AG09309 (cell line): ENCODE measurements at regions not wholly inside any gene's neighbourhood (a gene's known extent, or its start where the extent isn't known, plus 50 kb on each side); places are given as distances from the start of the nearest gene placed in this dataset.
"Not testable (repeated sequence)": the region's sequence is repeated elsewhere in the genome, so short reads cannot be mapped to it uniquely, and the experiment has no call there.

Source experiments
- DNase-seq: peaks from one replicate; pipeline ENCODE4 v3.0.0-alpha.2; 2010; ENCODE audit warnings: low read depth
- H3K4me3 ChIP-seq: 2 replicates; pipeline ENCODE4 v1.5.1; 2011; ENCODE audit warnings: mild to moderate bottlenecking, low read depth, low read length, moderate library complexity; ENCODE audit not compliant: control insufficient read depth
- TF ChIP-seq, protein P1 (sequence below): IDR thresholded peaks from 2 replicates; pipeline ENCODE4 v1.5.1; 2011; ENCODE audit warnings: mild to moderate bottlenecking, low read depth, low read length, inconsistent platforms; ENCODE audit not compliant: insufficient read depth, control insufficient read depth; ENCODE audit errors: missing control alignments

DNA sequence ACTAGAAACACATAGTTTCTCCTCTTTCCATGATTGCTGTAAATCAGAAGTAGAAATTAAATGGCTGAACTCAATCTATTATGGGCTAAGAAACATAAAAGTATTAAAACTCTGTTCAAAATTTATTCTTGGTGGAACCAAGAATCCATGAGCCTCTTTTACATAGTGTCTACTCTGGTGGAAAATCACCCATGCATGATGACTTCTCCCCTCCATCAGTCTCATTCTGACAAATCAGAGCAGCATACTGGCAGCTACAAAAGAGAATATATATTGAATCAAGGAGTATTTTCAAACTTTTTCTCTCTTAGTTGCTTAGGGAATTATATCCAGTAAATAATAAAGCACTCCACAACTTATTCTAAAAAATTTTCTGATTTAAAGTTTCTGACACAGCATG, 536.9 kb upstream of the CCDC54 start:
- no peak for DNase-seq
- TF ChIP-seq, protein P1, sequence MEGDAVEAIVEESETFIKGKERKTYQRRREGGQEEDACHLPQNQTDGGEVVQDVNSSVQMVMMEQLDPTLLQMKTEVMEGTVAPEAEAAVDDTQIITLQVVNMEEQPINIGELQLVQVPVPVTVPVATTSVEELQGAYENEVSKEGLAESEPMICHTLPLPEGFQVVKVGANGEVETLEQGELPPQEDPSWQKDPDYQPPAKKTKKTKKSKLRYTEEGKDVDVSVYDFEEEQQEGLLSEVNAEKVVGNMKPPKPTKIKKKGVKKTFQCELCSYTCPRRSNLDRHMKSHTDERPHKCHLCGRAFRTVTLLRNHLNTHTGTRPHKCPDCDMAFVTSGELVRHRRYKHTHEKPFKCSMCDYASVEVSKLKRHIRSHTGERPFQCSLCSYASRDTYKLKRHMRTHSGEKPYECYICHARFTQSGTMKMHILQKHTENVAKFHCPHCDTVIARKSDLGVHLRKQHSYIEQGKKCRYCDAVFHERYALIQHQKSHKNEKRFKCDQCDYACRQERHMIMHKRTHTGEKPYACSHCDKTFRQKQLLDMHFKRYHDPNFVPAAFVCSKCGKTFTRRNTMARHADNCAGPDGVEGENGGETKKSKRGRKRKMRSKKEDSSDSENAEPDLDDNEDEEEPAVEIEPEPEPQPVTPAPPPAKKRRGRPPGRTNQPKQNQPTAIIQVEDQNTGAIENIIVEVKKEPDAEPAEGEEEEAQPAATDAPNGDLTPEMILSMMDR: no peak
- H3K4me3 ChIP-seq: no peak overlapping the region

DNA sequence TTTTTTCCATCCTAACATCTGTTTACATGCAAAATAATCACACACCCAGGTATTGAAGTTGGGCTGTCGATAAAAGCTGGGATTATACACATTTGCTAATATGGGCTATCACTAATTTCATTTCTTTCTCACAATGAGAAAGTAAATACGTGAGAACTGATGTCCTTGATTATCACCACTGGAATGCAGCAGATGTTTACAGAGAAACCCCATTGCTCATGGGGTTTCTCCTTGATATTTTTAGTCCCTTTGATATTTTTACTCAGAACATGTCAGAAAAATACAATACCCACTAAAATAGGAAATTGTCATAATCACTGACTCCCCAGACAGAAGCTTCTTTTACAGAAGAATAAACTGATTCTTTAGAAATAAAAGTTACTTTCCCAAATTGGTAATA, 535.1 kb upstream of the CCDC54 start:
- DNase-seq: no peak
- no peak overlapping the region for H3K4me3 ChIP-seq
- TF ChIP-seq, protein P1: no peak

DNA sequence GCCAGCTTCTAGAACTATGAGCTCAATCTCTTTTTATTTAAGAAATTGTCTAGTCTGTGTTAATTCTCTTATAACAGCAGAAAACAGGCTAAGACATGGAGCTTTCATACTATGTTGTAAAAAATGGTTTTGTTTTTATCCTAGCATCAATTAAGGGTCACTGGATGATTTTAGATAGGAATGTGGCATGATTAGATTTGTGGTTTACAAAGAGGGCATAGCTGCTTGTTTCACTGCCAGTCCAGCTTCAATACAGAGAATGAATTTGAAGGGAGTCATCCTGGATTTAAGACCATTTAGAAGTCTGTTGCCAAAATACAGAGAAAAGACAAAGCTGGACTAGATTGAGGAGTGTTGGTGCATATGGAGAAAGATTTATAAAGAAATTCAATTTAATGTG, 532.6 kb upstream of the CCDC54 start:
- H3K4me3 ChIP-seq: no peak overlapping the region
- no peak for DNase-seq
- TF ChIP-seq, protein P1: no peak

DNA sequence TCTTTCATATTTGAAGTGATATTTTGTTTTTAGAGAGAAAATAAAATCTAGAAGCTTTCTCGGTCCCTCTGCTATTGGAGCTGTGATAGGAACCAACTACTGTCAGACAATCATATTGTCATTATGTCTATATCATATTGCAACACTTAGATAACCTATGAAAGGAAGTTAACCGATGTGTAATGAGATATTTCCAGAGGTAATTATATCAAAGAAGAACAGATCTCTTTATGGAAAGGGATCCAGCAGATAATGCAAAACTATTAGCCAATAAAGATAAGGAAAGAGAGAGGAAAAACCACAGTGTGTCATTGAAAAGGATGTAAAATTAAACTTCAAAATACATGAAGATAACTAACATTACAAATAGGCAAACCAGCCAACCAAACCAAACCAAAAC, 529.1 kb upstream of the CCDC54 start:
- no peak for DNase-seq
- no peak overlapping the region for H3K4me3 ChIP-seq
- TF ChIP-seq, protein P1: no peak

DNA sequence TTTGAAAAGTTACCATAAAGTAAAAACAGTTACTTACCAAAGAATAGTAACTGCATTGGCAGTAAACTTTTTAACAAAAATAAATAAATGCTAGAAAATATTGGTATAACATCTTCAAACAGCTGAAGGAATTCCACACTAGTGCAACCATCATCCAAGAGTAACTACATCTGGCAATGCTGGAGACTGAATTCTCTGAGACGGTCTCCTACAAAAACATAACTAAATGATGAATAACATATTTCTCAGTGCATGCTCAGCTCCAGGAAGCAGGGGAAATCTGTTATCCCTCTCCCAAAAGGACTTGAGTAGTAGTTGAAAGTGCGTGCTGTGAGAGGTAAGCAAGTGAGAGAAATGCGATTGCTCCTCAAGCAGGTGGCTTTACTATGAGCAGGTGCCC, 526.8 kb upstream of the CCDC54 start:
- TF ChIP-seq, protein P1: no peak
- no peak for DNase-seq
- no peak overlapping the region for H3K4me3 ChIP-seq

DNA sequence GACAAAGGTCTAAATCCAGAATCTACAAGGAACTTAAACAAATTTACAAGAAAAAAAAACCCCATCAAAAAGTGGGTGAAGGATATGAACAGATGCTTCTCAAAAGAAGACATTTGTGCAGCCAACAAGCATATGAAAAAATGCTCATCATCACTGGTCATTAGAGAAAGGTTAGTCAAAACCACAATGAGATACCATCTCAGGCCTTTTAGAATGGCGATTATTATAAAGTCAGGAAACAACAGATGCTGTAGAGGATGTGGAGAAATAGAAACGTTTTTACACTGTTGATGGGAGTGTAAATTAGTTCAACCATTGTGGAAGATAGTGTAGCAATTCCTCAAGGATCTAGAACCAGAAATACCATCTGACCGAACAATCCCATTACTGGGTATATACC, 518.9 kb upstream of the CCDC54 start:
- DNase-seq, H3K4me3 ChIP-seq: not testable (repeated sequence)

DNA sequence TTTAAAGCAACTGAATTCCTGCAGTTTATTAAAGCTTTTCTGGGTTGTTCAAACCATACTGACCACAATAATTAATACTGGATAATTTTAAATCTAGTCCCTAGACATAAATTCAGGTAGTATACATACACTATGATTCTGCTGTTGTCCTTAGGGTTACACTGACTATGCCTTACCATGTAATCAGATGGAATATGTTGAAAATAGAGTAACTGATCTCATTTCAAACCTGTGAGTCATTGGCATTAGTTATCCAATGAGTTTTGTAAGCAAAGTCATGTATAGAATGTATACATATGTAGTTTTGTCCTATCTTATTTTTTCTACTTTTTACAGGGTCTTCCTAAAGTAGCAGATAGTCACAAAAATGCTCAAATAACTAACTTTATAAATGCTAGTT, 517.1 kb upstream of the CCDC54 start:
- TF ChIP-seq, protein P1: no peak
- no peak overlapping the region for H3K4me3 ChIP-seq
- DNase-seq: no peak

DNA sequence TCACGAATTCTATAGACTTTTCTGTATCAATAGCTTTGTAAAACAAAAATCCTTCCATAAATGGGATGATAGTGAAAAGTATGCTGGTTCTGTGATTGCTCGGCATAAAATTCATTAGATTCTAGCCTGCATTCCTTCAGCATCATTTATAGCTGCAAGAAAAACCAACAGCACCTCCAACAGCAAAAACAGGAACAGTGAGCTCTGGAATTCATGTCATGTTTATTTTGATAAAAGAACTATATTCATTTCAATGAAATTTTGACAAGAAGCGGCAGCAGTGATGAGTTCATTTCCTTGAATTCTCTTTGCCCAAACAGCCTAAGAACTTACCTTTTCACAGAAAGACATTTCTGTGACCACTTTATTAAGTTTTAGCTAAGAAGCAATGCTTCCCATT, 515.2 kb upstream of the CCDC54 start:
- TF ChIP-seq, protein P1: peak; percentile 62
- H3K4me3 ChIP-seq: no peak overlapping the region
- DNase-seq: no peak
